HCT116 (cell line): ENCODE measurements at regions not wholly inside any gene's neighbourhood (a gene's known extent, or its start where the extent isn't known, plus 50 kb on each side); places are given as distances from the start of the nearest gene placed in this dataset.

Experiments used
- ATAC-seq: fragments of 200-7000 bp; cut with Tn5 transposase; 2 replicates; pipeline ENCODE4 v1.9.1; 2020; ENCODE audit warnings: mild to moderate bottlenecking, moderate library complexity
- BruUV-seq: library from RNA; stranded (reverse); fragments of 400-500 nt; replicated peaks from 2 replicates; lab custom pipeline; 2021; lab: Mats Ljungman, UMichigan
- CTCF ChIA-PET: fragments of 300-600 bp; sonication (Branson Sonifier 250); formaldehyde crosslinking; loops from one replicate; lab custom pipeline; 2021; ENCODE audit warnings: antibody characterized with exemption; lab: Charles Lee
- POLR2A ChIA-PET: fragments of 300-600, 350-600 bp; sonication (Branson Sonifier 250); formaldehyde crosslinking; loops from one replicate; lab custom pipeline; 2021; ENCODE audit warnings: antibody characterized with exemption; lab: Charles Lee
- RAD21 ChIA-PET, 2 experiments: fragments of 300-600 bp; sonication (Branson Sonifier 250); formaldehyde crosslinking; loops; one replicate each; lab custom pipeline; 2023; ENCODE audit warnings: low total read pairs in 2 of 2; ENCODE audit not compliant: uncharacterized antibody in 2 of 2, unreplicated experiment in 2 of 2, low non-redundant PET in 1 of 2; lab: Charles Lee
- DNase-seq: peaks from one replicate; pipeline ENCODE4 v3.0.0-alpha.2; 2010; ENCODE audit warnings: low read depth, low spot score
- H2AFZ ChIP-seq: fragments of 200-600 bp; shearing (Covaris generic), sonication (generic); 2 replicates; pipeline ENCODE4 v1.6.1; 2017; ENCODE audit warnings: low read depth, mixed run types, mixed read lengths, antibody characterized with exemption, low read length; ENCODE audit not compliant: poor library complexity, severe bottlenecking
- H3K27ac ChIP-seq: 2 replicates; pipeline ENCODE4 v1.5.1; 2012; ENCODE audit warnings: low read depth, low read length
- H3K27me3 ChIP-seq: fragments of 200-600 bp; sonication (generic); 2 replicates; pipeline ENCODE4 v1.6.1; 2016; ENCODE audit warnings: mixed run types, low read length, mixed read lengths; ENCODE audit not compliant: insufficient read depth
- H3K36me3 ChIP-seq, 2 experiments: fragments of 200-500 bp in 1 of 2; fragments of 200-600 bp in 1 of 2; sonication (Bioruptor generic) in 1 of 2; sonication (generic) in 1 of 2; 2 replicates each; pipeline versions ENCODE4 v1.5.1 to v1.6.1; 2014 to 2016; ENCODE audit warnings: low read length in 2 of 2, inconsistent platforms in 1 of 2, mixed read lengths in 1 of 2, mixed run types in 1 of 2; ENCODE audit not compliant: insufficient read depth in 2 of 2, control insufficient read depth in 1 of 2
- H3K4me1 ChIP-seq, 2 experiments: fragments of 200-600 bp in 1 of 2; sonication (generic) in 1 of 2; 2 replicates each; pipeline versions ENCODE4 v1.5.1 to v1.6.1; 2012 to 2017; ENCODE audit warnings: low read length in 2 of 2, inconsistent platforms in 1 of 2, mild to moderate bottlenecking in 1 of 2, mixed read lengths in 1 of 2, mixed run types in 1 of 2, moderate library complexity in 1 of 2; ENCODE audit not compliant: insufficient read depth in 2 of 2, control insufficient read depth in 1 of 2
- H3K4me2 ChIP-seq: fragments of 200-600 bp; sonication (generic); 2 replicates; pipeline ENCODE4 v1.6.1; 2017; ENCODE audit warnings: mixed run types, low read length, mixed read lengths
- H3K4me3 ChIP-seq, 2 experiments: fragments of 200-600 bp in 1 of 2; sonication (generic) in 1 of 2; replicated peaks in 1 of 2; 2 replicates each; pipeline ENCODE4 v1.5.1; 2011 to 2016; ENCODE audit warnings: low read length in 2 of 2, control low read depth in 1 of 2, low read depth in 1 of 2, mild to moderate bottlenecking in 1 of 2, mixed read lengths in 1 of 2, mixed run types in 1 of 2
- H3K79me2 ChIP-seq: fragments of 200-600 bp; sonication (generic); 2 replicates; pipeline ENCODE4 v1.6.1; 2017; ENCODE audit warnings: mild to moderate bottlenecking, mixed run types, low read length, moderate library complexity, mixed read lengths; ENCODE audit not compliant: insufficient read depth
- H3K9ac ChIP-seq: fragments of 200-600 bp; sonication (generic); 2 replicates; pipeline ENCODE4 v1.6.1; 2016; ENCODE audit warnings: low read length, mixed read lengths
- H3K9me2 ChIP-seq: fragments of 200-600 bp; sonication (generic), shearing (Covaris generic); 2 replicates; pipeline ENCODE4 v1.6.1; 2017; ENCODE audit warnings: mixed run types, mild to moderate bottlenecking, moderate library complexity; ENCODE audit not compliant: insufficient read depth
- H3K9me3 ChIP-seq, 2 experiments: fragments of 200-500 bp in 1 of 2; fragments of 200-600 bp in 1 of 2; sonication (Bioruptor generic) in 1 of 2; sonication (generic) in 1 of 2; 2 replicates each; pipeline ENCODE4 v1.6.1; 2014 to 2017; ENCODE audit warnings: low read length in 2 of 2, mixed read lengths in 2 of 2, inconsistent platforms in 1 of 2, low read depth in 1 of 2, mild to moderate bottlenecking in 1 of 2, mixed run types in 1 of 2, moderate library complexity in 1 of 2; ENCODE audit not compliant: control insufficient read depth in 1 of 2, insufficient read depth in 1 of 2
- H4K20me1 ChIP-seq: fragments of 200-600 bp; sonication (generic), shearing (Covaris generic); 2 replicates; pipeline ENCODE4 v1.6.1; 2017; ENCODE audit warnings: mixed run types, mild to moderate bottlenecking, moderate library complexity; ENCODE audit not compliant: insufficient read depth
- CBX3 ChIP-seq: IDR thresholded peaks from 2 replicates; pipeline ENCODE4 v1.6.1; 2012; ENCODE audit warnings: low read depth
- CEBPB ChIP-seq: IDR thresholded peaks from 2 replicates; pipeline ENCODE4 v1.6.1; 2012; ENCODE audit warnings: low read depth
- JUND ChIP-seq: IDR thresholded peaks from 2 replicates; pipeline ENCODE4 v1.6.1; 2012
- POLR2A ChIP-seq: IDR thresholded peaks from 2 replicates; pipeline ENCODE4 v1.7.0; 2011; ENCODE audit warnings: borderline replicate concordance; ENCODE audit not compliant: insufficient read depth, insufficient read length; ENCODE audit errors: extremely low read depth
- RAD21 ChIP-seq: IDR thresholded peaks from 2 replicates; pipeline ENCODE4 v1.6.1; 2012; ENCODE audit warnings: low read depth, mild to moderate bottlenecking
- ZFX ChIP-seq: fragments of 450-650 bp; IDR thresholded peaks from 2 replicates; pipeline ENCODE4 v1.6.1; 2017
- intact Hi-C: fragments of 100-400 bp; cut with micrococcal nuclease; formaldehyde crosslinking; loops from 2 replicates; pipeline ENCODE4 v1.10.0; 2022
- TF ChIP-seq, protein P1 (sequence below), 3 experiments: fragments of 200-600 bp in 1 of 3; sonication (generic) in 1 of 3; IDR thresholded peaks in 2 of 3; conservative IDR thresholded peaks in 1 of 3; 2 replicates each; pipeline ENCODE4 v1.5.1; 2012 to 2017; ENCODE audit warnings: low read depth in 2 of 3, low read length in 2 of 3, antibody characterized with exemption in 1 of 3, borderline replicate concordance in 1 of 3, control low read depth in 1 of 3, mild to moderate bottlenecking in 1 of 3, mixed read lengths in 1 of 3, mixed run types in 1 of 3, moderate library complexity in 1 of 3; ENCODE audit not compliant: insufficient read depth in 1 of 3
- TF ChIP-seq, protein P2 (sequence below): IDR thresholded peaks from 2 replicates; pipeline ENCODE4 v1.6.1; 2012
- TF ChIP-seq, protein P3 (sequence below): IDR thresholded peaks from 2 replicates; pipeline ENCODE4 v1.6.1; 2012; ENCODE audit warnings: low read depth

DNA sequence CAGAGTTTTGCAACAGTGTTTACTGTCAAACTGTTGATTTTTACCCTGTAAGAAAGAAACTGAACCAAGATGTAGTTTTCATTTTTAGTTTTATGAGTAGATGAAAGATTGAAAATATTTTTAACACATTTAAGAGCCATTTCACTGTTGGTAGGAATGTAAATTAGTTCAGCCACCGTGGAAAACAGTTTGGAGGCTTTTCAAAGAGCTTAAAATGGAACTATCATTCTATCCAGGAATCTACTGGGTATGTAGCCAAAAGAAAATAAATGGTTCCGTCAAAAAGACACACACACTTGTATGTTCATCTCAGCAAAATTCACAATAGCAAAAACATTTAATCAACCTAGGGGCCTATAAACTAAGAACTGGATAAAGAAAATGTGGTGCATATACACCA lies 729.8 kb upstream of the CDH7 start:
- Histone ChIP-seq H3K9ac (no peak overlapping the region), H3K27me3 (no peaks in the 10 kb centered on the region), H4K20me1 (no peaks in the 10 kb centered on the region), H3K4me2 (no peak overlapping the region), H2AFZ (no peak overlapping the region), H3K4me3 (no peak overlapping the region), H3K9me3 (peaks cover 16 to 29% of the 10 kb centered on the region in 2 experiments; a peak in 2 of 4 replicates), H3K79me2 (no peaks in the 10 kb centered on the region), H3K27ac (no peak overlapping the region), H3K4me1 (no peaks in the 10 kb centered on the region), H3K36me3 (no peaks in the 10 kb centered on the region), H3K9me2 (no peaks in the 10 kb centered on the region)
- ChIA-PET CTCF (no interaction called here), POLR2A (no interaction called here), RAD21 (no interaction called here)
- DNase-seq, result no peak
- BruUV-seq, result no TSS peak
- ATAC-seq, result no peak
- intact Hi-C loops, result no loop called here
- no peak for TF ChIP-seq CBX3
- no peak for TF ChIP-seq POLR2A
- no peak for TF ChIP-seq ZFX
- no peak for TF ChIP-seq CEBPB

DNA sequence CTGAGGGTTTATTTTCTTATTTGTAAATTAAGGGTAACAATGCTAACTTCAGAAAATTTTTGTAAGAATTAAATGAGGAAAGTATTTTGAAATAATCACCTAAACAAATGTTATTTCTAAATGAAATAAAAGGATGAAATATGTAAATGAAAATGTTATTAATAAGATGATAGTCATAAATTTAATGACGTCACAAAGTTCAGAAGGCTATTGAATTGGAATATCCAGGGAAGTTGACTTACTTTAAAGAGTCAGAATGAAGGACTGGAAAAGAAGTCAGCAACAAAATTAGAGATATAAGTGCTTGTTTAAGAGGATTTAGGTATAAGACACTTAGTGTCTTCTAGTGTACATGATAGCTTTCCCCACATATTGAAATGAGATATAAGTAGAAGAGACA lies 732.6 kb upstream of the CDH7 start:
- Histone ChIP-seq H4K20me1 (no peaks in the 10 kb centered on the region), H3K79me2 (no peaks in the 10 kb centered on the region), H3K9me3 (peaks cover 11 to 32% of the 10 kb centered on the region in 2 experiments; a peak in 2 of 4 replicates), H3K36me3 (no peaks in the 10 kb centered on the region), H3K4me2 (no peak overlapping the region), H3K4me1 (no peaks in the 10 kb centered on the region), H3K9ac (no peak overlapping the region), H3K27ac (no peak overlapping the region), H2AFZ (no peak overlapping the region), H3K9me2 (no peaks in the 10 kb centered on the region), H3K27me3 (no peaks in the 10 kb centered on the region), H3K4me3 (no peak overlapping the region)
- intact Hi-C loops, result no loop called here
- ChIA-PET POLR2A (no interaction called here), CTCF (no interaction called here), RAD21 (no interaction called here)
- TF ChIP-seq RAD21 (no peak), JUND (no peak)
- TF ChIP-seq, protein P1, sequence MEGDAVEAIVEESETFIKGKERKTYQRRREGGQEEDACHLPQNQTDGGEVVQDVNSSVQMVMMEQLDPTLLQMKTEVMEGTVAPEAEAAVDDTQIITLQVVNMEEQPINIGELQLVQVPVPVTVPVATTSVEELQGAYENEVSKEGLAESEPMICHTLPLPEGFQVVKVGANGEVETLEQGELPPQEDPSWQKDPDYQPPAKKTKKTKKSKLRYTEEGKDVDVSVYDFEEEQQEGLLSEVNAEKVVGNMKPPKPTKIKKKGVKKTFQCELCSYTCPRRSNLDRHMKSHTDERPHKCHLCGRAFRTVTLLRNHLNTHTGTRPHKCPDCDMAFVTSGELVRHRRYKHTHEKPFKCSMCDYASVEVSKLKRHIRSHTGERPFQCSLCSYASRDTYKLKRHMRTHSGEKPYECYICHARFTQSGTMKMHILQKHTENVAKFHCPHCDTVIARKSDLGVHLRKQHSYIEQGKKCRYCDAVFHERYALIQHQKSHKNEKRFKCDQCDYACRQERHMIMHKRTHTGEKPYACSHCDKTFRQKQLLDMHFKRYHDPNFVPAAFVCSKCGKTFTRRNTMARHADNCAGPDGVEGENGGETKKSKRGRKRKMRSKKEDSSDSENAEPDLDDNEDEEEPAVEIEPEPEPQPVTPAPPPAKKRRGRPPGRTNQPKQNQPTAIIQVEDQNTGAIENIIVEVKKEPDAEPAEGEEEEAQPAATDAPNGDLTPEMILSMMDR (IDR thresholded peaks at IDR 0.05 in 2 of 3, conservative IDR thresholded peaks at IDR 0.05 in 1 of 3; ENCODE audit: borderline replicate concordance in 1 of 3, insufficient read depth in 1 of 3, low read depth in 2 of 3, low read length in 2 of 3), result no peak
- TF ChIP-seq, protein P2, sequence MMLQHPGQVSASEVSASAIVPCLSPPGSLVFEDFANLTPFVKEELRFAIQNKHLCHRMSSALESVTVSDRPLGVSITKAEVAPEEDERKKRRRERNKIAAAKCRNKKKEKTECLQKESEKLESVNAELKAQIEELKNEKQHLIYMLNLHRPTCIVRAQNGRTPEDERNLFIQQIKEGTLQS, result no peak
- TF ChIP-seq, protein P3, sequence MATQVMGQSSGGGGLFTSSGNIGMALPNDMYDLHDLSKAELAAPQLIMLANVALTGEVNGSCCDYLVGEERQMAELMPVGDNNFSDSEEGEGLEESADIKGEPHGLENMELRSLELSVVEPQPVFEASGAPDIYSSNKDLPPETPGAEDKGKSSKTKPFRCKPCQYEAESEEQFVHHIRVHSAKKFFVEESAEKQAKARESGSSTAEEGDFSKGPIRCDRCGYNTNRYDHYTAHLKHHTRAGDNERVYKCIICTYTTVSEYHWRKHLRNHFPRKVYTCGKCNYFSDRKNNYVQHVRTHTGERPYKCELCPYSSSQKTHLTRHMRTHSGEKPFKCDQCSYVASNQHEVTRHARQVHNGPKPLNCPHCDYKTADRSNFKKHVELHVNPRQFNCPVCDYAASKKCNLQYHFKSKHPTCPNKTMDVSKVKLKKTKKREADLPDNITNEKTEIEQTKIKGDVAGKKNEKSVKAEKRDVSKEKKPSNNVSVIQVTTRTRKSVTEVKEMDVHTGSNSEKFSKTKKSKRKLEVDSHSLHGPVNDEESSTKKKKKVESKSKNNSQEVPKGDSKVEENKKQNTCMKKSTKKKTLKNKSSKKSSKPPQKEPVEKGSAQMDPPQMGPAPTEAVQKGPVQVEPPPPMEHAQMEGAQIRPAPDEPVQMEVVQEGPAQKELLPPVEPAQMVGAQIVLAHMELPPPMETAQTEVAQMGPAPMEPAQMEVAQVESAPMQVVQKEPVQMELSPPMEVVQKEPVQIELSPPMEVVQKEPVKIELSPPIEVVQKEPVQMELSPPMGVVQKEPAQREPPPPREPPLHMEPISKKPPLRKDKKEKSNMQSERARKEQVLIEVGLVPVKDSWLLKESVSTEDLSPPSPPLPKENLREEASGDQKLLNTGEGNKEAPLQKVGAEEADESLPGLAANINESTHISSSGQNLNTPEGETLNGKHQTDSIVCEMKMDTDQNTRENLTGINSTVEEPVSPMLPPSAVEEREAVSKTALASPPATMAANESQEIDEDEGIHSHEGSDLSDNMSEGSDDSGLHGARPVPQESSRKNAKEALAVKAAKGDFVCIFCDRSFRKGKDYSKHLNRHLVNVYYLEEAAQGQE, result no peak
- ATAC-seq (no peak), DNase-seq (no peak)
- BruUV-seq, result no TSS peak
